DMS53 (cell line): ENCODE measurements at regions not wholly inside any gene's neighbourhood (a gene's known extent, or its start where the extent isn't known, plus 50 kb on each side); places are given as distances from the start of the nearest gene placed in this dataset.

Experiments used
- DNase-seq: peaks from one replicate; lab custom pipeline; 2025; lab: John Stamatoyannopoulos, UW

- DNase-seq, result no peak
These were observed 53.1 kb upstream of the CCL1 start for GRCh38 chr17:34416116-34416515.

- DNase-seq, result no peak
These were observed 51.3 kb upstream of the CCL1 start for GRCh38 chr17:34414339-34414738.

- no peak for DNase-seq
These were observed 50.5 kb upstream of the CCL1 start for GRCh38 chr17:34413443-34414119.

DNA sequence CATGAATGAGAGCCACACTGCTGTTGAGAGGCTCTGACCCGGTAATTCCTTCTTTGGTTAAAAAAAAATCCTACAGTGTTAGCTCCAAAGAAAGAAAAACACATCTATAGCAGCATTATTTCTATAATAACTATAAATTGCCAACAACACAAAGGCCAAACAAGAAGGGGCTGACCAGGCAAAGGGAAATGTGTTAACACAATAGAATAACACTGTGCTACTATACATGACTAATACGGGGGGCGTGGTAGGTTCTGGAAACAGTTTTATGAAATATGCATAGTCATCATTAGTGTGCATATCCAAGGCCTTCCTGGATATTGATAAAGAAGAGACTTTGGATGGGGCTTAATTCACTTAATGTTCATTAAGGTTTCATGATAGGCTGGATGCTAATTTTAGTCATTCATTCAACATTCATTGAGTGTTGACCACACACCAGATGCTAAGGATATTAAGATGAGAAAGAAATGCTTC, 50.0 kb upstream of the CCL1 start:
- DNase-seq, result no peak
